PC-3 (cell line): ENCODE measurements at regions not wholly inside any gene's neighbourhood (a gene's known extent, or its start where the extent isn't known, plus 50 kb on each side); places are given as distances from the start of the nearest gene placed in this dataset.

Source experiments
- EZH2 ChIP-seq: fragments of 300-600 bp; sonication (generic); IDR thresholded peaks from one replicate; pipeline ENCODE4 v1.6.1; 2017; ENCODE audit warnings: antibody characterized with exemption, mild to moderate bottlenecking, low read length; ENCODE audit not compliant: unreplicated experiment
- EZH2phosphoT487 ChIP-seq: fragments of 300-600 bp; sonication (generic); IDR thresholded peaks from 2 replicates; pipeline ENCODE4 v1.6.1; 2018; ENCODE audit warnings: mild to moderate bottlenecking, antibody characterized with exemption, low read length, borderline replicate concordance
- TF ChIP-seq, protein P1 (sequence below): fragments of 300-600 bp; sonication (generic); conservative IDR thresholded peaks from 2 replicates; pipeline ENCODE4 v1.5.1; 2017; ENCODE audit warnings: antibody characterized with exemption, low read depth, mild to moderate bottlenecking, low read length

DNA sequence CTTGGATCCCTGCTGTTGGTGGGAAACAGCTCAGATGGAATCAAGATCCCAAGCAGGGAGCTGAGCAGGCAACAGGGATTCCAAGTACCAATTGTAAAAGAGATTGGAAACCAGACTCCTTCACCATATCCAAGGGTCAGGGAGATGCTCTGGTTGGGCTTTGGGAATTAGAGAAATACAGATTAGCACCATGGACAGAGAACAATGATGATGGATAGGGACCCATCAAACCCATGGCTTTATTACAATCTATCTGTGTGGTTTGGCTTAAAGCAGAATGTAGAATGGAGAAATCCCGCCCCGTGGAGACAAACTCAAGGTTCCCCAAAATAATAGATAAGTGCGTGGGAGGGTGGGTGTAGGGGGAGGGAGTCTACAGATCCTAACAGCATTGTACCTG lies 120.7 kb upstream of the CSF3R start:
- TF ChIP-seq, protein P1, sequence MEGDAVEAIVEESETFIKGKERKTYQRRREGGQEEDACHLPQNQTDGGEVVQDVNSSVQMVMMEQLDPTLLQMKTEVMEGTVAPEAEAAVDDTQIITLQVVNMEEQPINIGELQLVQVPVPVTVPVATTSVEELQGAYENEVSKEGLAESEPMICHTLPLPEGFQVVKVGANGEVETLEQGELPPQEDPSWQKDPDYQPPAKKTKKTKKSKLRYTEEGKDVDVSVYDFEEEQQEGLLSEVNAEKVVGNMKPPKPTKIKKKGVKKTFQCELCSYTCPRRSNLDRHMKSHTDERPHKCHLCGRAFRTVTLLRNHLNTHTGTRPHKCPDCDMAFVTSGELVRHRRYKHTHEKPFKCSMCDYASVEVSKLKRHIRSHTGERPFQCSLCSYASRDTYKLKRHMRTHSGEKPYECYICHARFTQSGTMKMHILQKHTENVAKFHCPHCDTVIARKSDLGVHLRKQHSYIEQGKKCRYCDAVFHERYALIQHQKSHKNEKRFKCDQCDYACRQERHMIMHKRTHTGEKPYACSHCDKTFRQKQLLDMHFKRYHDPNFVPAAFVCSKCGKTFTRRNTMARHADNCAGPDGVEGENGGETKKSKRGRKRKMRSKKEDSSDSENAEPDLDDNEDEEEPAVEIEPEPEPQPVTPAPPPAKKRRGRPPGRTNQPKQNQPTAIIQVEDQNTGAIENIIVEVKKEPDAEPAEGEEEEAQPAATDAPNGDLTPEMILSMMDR: no peak
- TF ChIP-seq EZH2: no peak
- no peak for TF ChIP-seq EZH2phosphoT487
